HPDE6-E6E7 (cell line): ENCODE measurements at regions not wholly inside any gene's neighbourhood (a gene's known extent, or its start where the extent isn't known, plus 50 kb on each side); places are given as distances from the start of the nearest gene placed in this dataset.

Experiments
- DNase-seq: peaks from one replicate; pipeline ENCODE4 v3.0.0; 2011; ENCODE audit warnings: missing footprints; ENCODE audit errors: extremely low spot score

- no peak for DNase-seq
Observed at GRCh38 chr13:40477623-40478608, 188.5 kb downstream of the FOXO1 start.

GRCh38 chr13:40478775-40479174 is 187.7 kb downstream of the FOXO1 start:
- DNase-seq = no peak

GRCh38 chr13:40479196-40479845 is 187.1 kb downstream of the FOXO1 start:
- DNase-seq = no peak

- DNase-seq = no peak
Observed at GRCh38 chr13:40480012-40480914, 186.2 kb downstream of the FOXO1 start.

GRCh38 chr13:40480915-40481516 is 185.4 kb downstream of the FOXO1 start:
- DNase-seq = no peak

- no peak for DNase-seq
Observed at GRCh38 chr13:40483601-40484000, 182.8 kb downstream of the FOXO1 start.

GRCh38 chr13:40484101-40484800 is 182.2 kb downstream of the FOXO1 start:
- DNase-seq = no peak

- no peak for DNase-seq
Observed at GRCh38 chr13:40484974-40485373, 181.5 kb downstream of the FOXO1 start.

- no peak for DNase-seq
Observed at GRCh38 chr13:40485611-40486517, 180.6 kb downstream of the FOXO1 start.

- DNase-seq = no peak
Observed at GRCh38 chr13:40486518-40487163, 179.8 kb downstream of the FOXO1 start.

GRCh38 chr13:40488869-40489391 is 177.5 kb downstream of the FOXO1 start:
- DNase-seq = no peak

- no peak for DNase-seq
Observed at GRCh38 chr13:40490086-40490758, 176.2 kb downstream of the FOXO1 start.

GRCh38 chr13:40492511-40492910 is 173.9 kb downstream of the FOXO1 start:
- DNase-seq = no peak

GRCh38 chr13:40494513-40494912 is 171.9 kb downstream of the FOXO1 start:
- no peak for DNase-seq

GRCh38 chr13:40494946-40495620 is 171.4 kb downstream of the FOXO1 start:
- no peak for DNase-seq

- DNase-seq = no peak
Observed at GRCh38 chr13:40495621-40496001, 170.8 kb downstream of the FOXO1 start.

GRCh38 chr13:40496035-40496810 is 170.2 kb downstream of the FOXO1 start:
- no peak for DNase-seq
